SU-DHL-6 (cell line): ENCODE measurements at regions not wholly inside any gene's neighbourhood (a gene's known extent, or its start where the extent isn't known, plus 50 kb on each side); places are given as distances from the start of the nearest gene placed in this dataset.

Experiments used
- CTCF ChIP-seq: fragments of 200-600 bp; sonication (generic); IDR thresholded peaks from one replicate; pipeline ENCODE4 v1.5.1; 2017; ENCODE audit warnings: antibody characterized with exemption, mild to moderate bottlenecking, low read length, moderate library complexity; ENCODE audit not compliant: insufficient read depth, poor library complexity, severe bottlenecking
- EZH2phosphoT487 ChIP-seq: fragments of 200-600 bp; sonication (generic), shearing (Covaris generic); conservative IDR thresholded peaks from 2 replicates; pipeline ENCODE4 v1.6.1; 2018; ENCODE audit warnings: mild to moderate bottlenecking, antibody characterized with exemption, low read length, moderate library complexity, mixed read lengths

- TF ChIP-seq CTCF (no peak), EZH2phosphoT487 (no peak)
Observed at GRCh38 chr20:25863536-25864325, 167.1 kb upstream of the ZNF337 start.
